Cardiac muscle cell (in vitro differentiated cells and primary cell): ENCODE measurements at regions not wholly inside any gene's neighbourhood (a gene's known extent, or its start where the extent isn't known, plus 50 kb on each side); places are given as distances from the start of the nearest gene placed in this dataset.

Experiments
- DNase-seq, 2 donors: peaks; one replicate each; pipeline versions ENCODE4 v3.0.0 to v3.0.0-alpha.2; 2010 to 2017; ENCODE audit warnings: low read depth in 1 of 2, low spot score in 1 of 2
- H3K27ac ChIP-seq: fragments of 200-600 bp; sonication (generic); 2 replicates; pipeline ENCODE4 v1.5.1; 2016
- H3K27me3 ChIP-seq: fragments of 200-600 bp; sonication (generic); 2 replicates; pipeline ENCODE4 v1.6.0; 2016; ENCODE audit warnings: control low read depth
- H3K36me3 ChIP-seq: fragments of 200-600 bp; sonication (generic); 2 replicates; pipeline ENCODE4 v1.5.1; 2016; ENCODE audit warnings: control low read depth
- H3K4me1 ChIP-seq: fragments of 200-600 bp; sonication (generic); 2 replicates; pipeline ENCODE4 v1.8.1; 2017; ENCODE audit warnings: low read depth, mild to moderate bottlenecking, mixed run types
- H3K4me3 ChIP-seq: fragments of 200-600 bp; sonication (generic); 2 replicates; pipeline ENCODE4 v1.5.1; 2016; ENCODE audit warnings: mild to moderate bottlenecking
- H3K9me3 ChIP-seq: fragments of 200-600 bp; sonication (generic); 2 replicates; pipeline ENCODE4 v1.5.1; 2017; ENCODE audit warnings: low read depth, mild to moderate bottlenecking, control low read depth
- CTCF ChIP-seq: IDR thresholded peaks from 2 replicates; pipeline ENCODE4 v1.5.1; 2012; ENCODE audit warnings: low read depth, mild to moderate bottlenecking, low read length

DNA sequence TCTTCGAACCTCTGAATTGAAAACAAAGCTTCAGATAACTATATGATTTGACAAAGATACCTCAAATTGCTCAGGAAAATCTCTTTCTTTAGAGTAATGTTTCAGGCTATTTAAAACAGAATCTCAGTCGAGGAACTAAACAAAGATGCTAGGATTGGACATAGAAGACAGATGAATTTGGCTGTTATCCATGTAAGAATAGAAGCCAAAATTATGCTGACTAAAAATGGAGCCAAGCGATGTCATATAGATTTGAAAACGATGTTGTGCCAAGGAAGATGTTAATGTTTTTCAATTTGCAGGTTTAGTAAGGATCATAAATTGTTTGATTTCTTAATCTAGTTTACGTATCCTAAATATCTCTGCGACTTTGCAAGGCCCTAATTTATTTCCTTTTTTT, 295.9 kb downstream of the FOXG1 start:
- no peak for TF ChIP-seq CTCF
- no peaks in the 10 kb centered on the region for H3K36me3 ChIP-seq
- H3K27me3 ChIP-seq: no peaks in the 10 kb centered on the region
- no peaks in the 10 kb centered on the region for H3K4me1 ChIP-seq
- no peaks in the 10 kb centered on the region for H3K9me3 ChIP-seq
- H3K27ac ChIP-seq: no peak overlapping the region
- DNase-seq: no peak
- no peak overlapping the region for H3K4me3 ChIP-seq

- Histone ChIP-seq H3K4me1 (no peaks in the 10 kb centered on the region), H3K4me3 (no peak overlapping the region), H3K9me3 (no peaks in the 10 kb centered on the region), H3K27ac (no peak overlapping the region), H3K27me3 (no peaks in the 10 kb centered on the region), H3K36me3 (no peaks in the 10 kb centered on the region)
- DNase-seq: no peak
- no peak for TF ChIP-seq CTCF
Measured at GRCh38 chr14:29062976-29063375, 296.4 kb downstream of the FOXG1 start.

DNA sequence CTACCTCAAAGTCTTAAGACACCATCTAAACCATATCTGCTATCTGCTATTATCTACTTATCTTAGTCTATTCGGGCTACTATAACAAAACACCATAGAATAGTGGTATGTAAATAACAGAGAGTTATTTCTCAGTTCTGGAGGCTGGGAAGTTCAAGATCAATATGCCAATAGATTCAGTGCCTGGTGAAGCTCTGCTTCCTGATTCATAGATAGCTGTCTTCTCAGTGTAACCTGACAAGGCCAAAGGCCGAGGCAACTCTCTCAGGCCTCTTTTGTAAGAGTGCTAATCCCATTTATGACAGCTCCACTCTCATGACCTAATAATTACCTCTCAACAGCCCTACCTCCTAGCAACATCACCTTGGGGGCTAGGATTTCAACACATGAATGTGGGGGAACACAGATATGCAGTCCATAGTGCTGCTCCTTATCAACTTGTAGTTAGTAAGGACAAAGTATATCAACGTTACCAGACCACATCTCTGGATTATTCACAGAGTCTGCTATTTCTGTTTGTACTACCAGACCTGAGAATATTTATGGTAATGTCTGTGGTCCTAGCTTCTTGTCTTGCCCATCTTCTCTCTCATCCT, 297.8 kb downstream of the FOXG1 start:
- Histone ChIP-seq H3K27ac (no peak overlapping the region), H3K4me1 (no peaks in the 10 kb centered on the region), H3K27me3 (no peaks in the 10 kb centered on the region), H3K9me3 (no peaks in the 10 kb centered on the region), H3K36me3 (no peaks in the 10 kb centered on the region), H3K4me3 (no peak overlapping the region)
- DNase-seq: no peak
- no peak for TF ChIP-seq CTCF

- H3K9me3 ChIP-seq: no peaks in the 10 kb centered on the region
- H3K36me3 ChIP-seq: no peaks in the 10 kb centered on the region
- no peaks in the 10 kb centered on the region for H3K27me3 ChIP-seq
- TF ChIP-seq CTCF: no peak
- H3K4me1 ChIP-seq: no peaks in the 10 kb centered on the region
- DNase-seq: no peak
- H3K4me3 ChIP-seq: no peak overlapping the region
- no peak overlapping the region for H3K27ac ChIP-seq
Measured at GRCh38 chr14:29069228-29069627, 302.6 kb downstream of the FOXG1 start.

DNA sequence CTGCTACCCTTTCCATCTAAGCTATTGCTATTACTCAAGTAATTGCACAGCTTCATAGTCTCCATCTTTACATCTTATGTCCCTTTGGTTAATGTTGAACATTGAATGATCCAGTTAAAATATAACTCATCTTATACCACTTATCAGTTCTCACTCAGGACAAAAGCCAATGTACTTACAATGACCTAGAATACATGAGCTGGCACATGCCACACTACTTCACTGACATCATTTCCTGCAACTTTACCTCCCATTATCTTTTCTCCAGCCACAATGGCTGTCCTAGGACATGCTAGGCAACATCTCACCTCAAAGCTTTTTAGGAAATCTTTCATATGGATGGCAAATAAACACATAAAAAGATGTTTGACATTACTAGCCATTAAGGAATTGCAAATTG, 309.2 kb downstream of the FOXG1 start:
- Histone ChIP-seq H3K27me3 (no peaks in the 10 kb centered on the region), H3K9me3 (no peaks in the 10 kb centered on the region), H3K36me3 (no peaks in the 10 kb centered on the region), H3K27ac (no peak overlapping the region), H3K4me3 (no peak overlapping the region), H3K4me1 (no peaks in the 10 kb centered on the region)
- no peak for DNase-seq
- no peak for TF ChIP-seq CTCF

DNA sequence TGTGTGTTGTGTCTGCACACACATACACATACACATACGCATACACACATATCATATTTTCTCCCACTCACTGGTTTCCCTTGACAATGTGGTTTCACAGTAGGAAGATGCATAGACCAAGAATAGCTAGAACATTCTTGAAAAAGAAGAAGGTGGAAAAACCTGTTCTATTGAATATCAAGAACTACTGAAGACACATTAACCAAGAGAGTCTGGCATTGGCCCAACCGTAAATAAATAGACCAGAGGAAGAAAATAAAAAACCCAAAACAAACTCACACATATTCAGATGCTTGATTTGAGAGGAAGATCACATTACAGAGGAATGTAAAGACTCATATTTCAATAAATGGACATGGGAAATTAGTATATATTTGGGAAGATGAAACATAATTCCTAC, 311.3 kb downstream of the FOXG1 start:
- Histone ChIP-seq H3K36me3 (no peaks in the 10 kb centered on the region), H3K9me3 (no peaks in the 10 kb centered on the region), H3K4me3 (no peak overlapping the region), H3K27ac (no peak overlapping the region), H3K4me1 (no peaks in the 10 kb centered on the region), H3K27me3 (no peaks in the 10 kb centered on the region)
- DNase-seq: no peak
- TF ChIP-seq CTCF: no peak
